Breast epithelium (tissue), 3 donors: ENCODE measurements at regions not wholly inside any gene's neighbourhood (a gene's known extent, or its start where the extent isn't known, plus 50 kb on each side); places are given as distances from the start of the nearest gene placed in this dataset.

Experiments
- CTCF ChIP-seq, 3 donors: fragments of 450-650 bp; IDR thresholded peaks; one replicate each; pipeline ENCODE4 v1.5.1; 2016 to 2017; ENCODE audit warnings: antibody characterized with exemption in 3 of 3, mild to moderate bottlenecking in 3 of 3, moderate library complexity in 3 of 3
- POLR2AphosphoS5 ChIP-seq, 3 donors: sonication (generic); formaldehyde crosslinking; IDR thresholded peaks; one replicate each; pipeline ENCODE4 v1.6.1; 2017; ENCODE audit warnings: antibody characterized with exemption in 3 of 3

GRCh38 chr14:27634056-27634970 is 1036.5 kb upstream of the NOVA1 start:
- TF ChIP-seq CTCF (IDR thresholded peaks at IDR 0.05) (no peak), POLR2AphosphoS5 (IDR thresholded peaks at IDR 0.05) (no peak)
